Keratinocyte (primary cell): ENCODE measurements at regions not wholly inside any gene's neighbourhood (a gene's known extent, or its start where the extent isn't known, plus 50 kb on each side); places are given as distances from the start of the nearest gene placed in this dataset.

Experiments
- CTCF ChIP-seq, 3 experiments: IDR thresholded peaks in 1 of 3; conservative IDR thresholded peaks in 1 of 3; optimal IDR thresholded peaks in 1 of 3; 2 replicates in 2 of 3; 3 replicates in 1 of 3; pipeline versions ENCODE3 to v1.5.1; 2011; ENCODE audit warnings: low read length in 3 of 3, mild to moderate bottlenecking in 3 of 3, moderate library complexity in 2 of 3, control low read depth in 1 of 3, inconsistent platforms in 1 of 3; ENCODE audit not compliant: insufficient read depth in 2 of 3; ENCODE audit errors: extremely low read depth in 1 of 3
- EZH2 ChIP-seq: IDR thresholded peaks from one replicate; pipeline ENCODE4 v1.6.1; 2012; ENCODE audit warnings: inconsistent platforms, mild to moderate bottlenecking, low read length, moderate library complexity

- TF ChIP-seq CTCF (optimal IDR thresholded peaks at IDR 0.05 in 1 of 3, IDR thresholded peaks at IDR 0.05 in 1 of 3, conservative IDR thresholded peaks at IDR 0.05 in 1 of 3; ENCODE audit: extremely low read depth in 1 of 3, insufficient read depth in 2 of 3, low read length in 3 of 3) = no peak
- TF ChIP-seq EZH2 = no peak
Observed at GRCh38 chr20:39133201-39133600, 171.1 kb downstream of the DHX35 start.
